ENCODE measurements at regions not wholly inside any gene's neighbourhood (a gene's known extent, or its start where the extent isn't known, plus 50 kb on each side); places are given as distances from the start of the nearest gene placed in this dataset.

- Histone ChIP-seq H3K36me3 (ENCODE audit: control insufficient read depth, insufficient read depth, low read length) (no peaks in the 10 kb centered on the region), H3K27ac (ENCODE audit: low read length) (no peak overlapping the region), H3K9me3 (ENCODE audit: control insufficient read depth, insufficient read depth, low read length) (no peaks in the 10 kb centered on the region), H3K27me3 (ENCODE audit: control insufficient read depth, insufficient read depth, low read length) (no peaks in the 10 kb centered on the region), H3K4me1 (ENCODE audit: control insufficient read depth, insufficient read depth, low read length) (no peaks in the 10 kb centered on the region), H3K4me3 (ENCODE audit: low read length) (no peak overlapping the region)
- no peak for DNase-seq (ENCODE audit: low read depth, low spot score)
- no CpG with 5 or more reads among the region's 6 CpGs for WGBS (ENCODE audit: insufficient coverage, insufficient read length)
These were observed 72.0 kb upstream of the BACE2 start for GRCh38 chr21:41095983-41096382.

- no CpG with 5 or more reads among the region's 1 CpG for WGBS (ENCODE audit: insufficient coverage, insufficient read length)
- DNase-seq (ENCODE audit: low read depth, low spot score), result no peak
These were observed 69.9 kb upstream of the BACE2 start for GRCh38 chr21:41098076-41098475.

GRCh38 chr21:41098481-41099042 lies 69.4 kb upstream of the BACE2 start:
- Histone ChIP-seq H3K36me3 (ENCODE audit: control insufficient read depth, insufficient read depth, low read length) (no peaks in the 10 kb centered on the region), H3K27ac (ENCODE audit: low read length) (no peak overlapping the region), H3K27me3 (ENCODE audit: control insufficient read depth, insufficient read depth, low read length) (no peaks in the 10 kb centered on the region), H3K4me3 (ENCODE audit: low read length) (no peak overlapping the region), H3K4me1 (ENCODE audit: control insufficient read depth, insufficient read depth, low read length) (no peaks in the 10 kb centered on the region), H3K9me3 (ENCODE audit: control insufficient read depth, insufficient read depth, low read length) (no peaks in the 10 kb centered on the region)
- WGBS (ENCODE audit: insufficient coverage, insufficient read length), result no CpG with 5 or more reads among the region's 2 CpGs
- DNase-seq (ENCODE audit: low read depth, low spot score), result no peak

More at GRCh38 chr21:41098076-41098475, 69.9 kb upstream of the BACE2 start:
- no peaks in the 10 kb centered on the region for H3K4me1 ChIP-seq (ENCODE audit: control insufficient read depth, insufficient read depth, low read length)
- H3K27ac ChIP-seq (ENCODE audit: low read length), result no peak overlapping the region
- H3K36me3 ChIP-seq (ENCODE audit: control insufficient read depth, insufficient read depth, low read length), result no peaks in the 10 kb centered on the region
- no peak overlapping the region for H3K4me3 ChIP-seq (ENCODE audit: low read length)
- H3K9me3 ChIP-seq (ENCODE audit: control insufficient read depth, insufficient read depth, low read length), result no peaks in the 10 kb centered on the region
- H3K27me3 ChIP-seq (ENCODE audit: control insufficient read depth, insufficient read depth, low read length), result no peaks in the 10 kb centered on the region

GRCh38 chr21:41100826-41101550 lies 67.0 kb upstream of the BACE2 start:
- no peaks in the 10 kb centered on the region for H3K9me3 ChIP-seq (ENCODE audit: control insufficient read depth, insufficient read depth, low read length)
- no peak for DNase-seq (ENCODE audit: low read depth, low spot score)
- no CpG with 5 or more reads among the region's 4 CpGs for WGBS (ENCODE audit: insufficient coverage, insufficient read length)
- no peak overlapping the region for H3K4me3 ChIP-seq (ENCODE audit: low read length)
- H3K4me1 ChIP-seq (ENCODE audit: control insufficient read depth, insufficient read depth, low read length), result no peaks in the 10 kb centered on the region
- H3K36me3 ChIP-seq (ENCODE audit: control insufficient read depth, insufficient read depth, low read length), result no peaks in the 10 kb centered on the region
- no peaks in the 10 kb centered on the region for H3K27me3 ChIP-seq (ENCODE audit: control insufficient read depth, insufficient read depth, low read length)
- no peak overlapping the region for H3K27ac ChIP-seq (ENCODE audit: low read length)

- Histone ChIP-seq H3K36me3 (ENCODE audit: control insufficient read depth, insufficient read depth, low read length) (no peaks in the 10 kb centered on the region), H3K27ac (ENCODE audit: low read length) (no peak overlapping the region), H3K4me1 (ENCODE audit: control insufficient read depth, insufficient read depth, low read length) (no peaks in the 10 kb centered on the region), H3K27me3 (ENCODE audit: control insufficient read depth, insufficient read depth, low read length) (no peaks in the 10 kb centered on the region), H3K9me3 (ENCODE audit: control insufficient read depth, insufficient read depth, low read length) (no peaks in the 10 kb centered on the region), H3K4me3 (ENCODE audit: low read length) (no peak overlapping the region)
- no CpG with 5 or more reads among the region's 6 CpGs for WGBS (ENCODE audit: insufficient coverage, insufficient read length)
- DNase-seq (ENCODE audit: low read depth, low spot score), result no peak
These were observed 65.7 kb upstream of the BACE2 start for GRCh38 chr21:41102281-41102680.

GRCh38 chr21:41107602-41108001 lies 60.4 kb upstream of the BACE2 start:
- Histone ChIP-seq H3K36me3 (ENCODE audit: control insufficient read depth, insufficient read depth, low read length) (no peaks in the 10 kb centered on the region), H3K27me3 (ENCODE audit: control insufficient read depth, insufficient read depth, low read length) (no peaks in the 10 kb centered on the region), H3K9me3 (ENCODE audit: control insufficient read depth, insufficient read depth, low read length) (no peaks in the 10 kb centered on the region), H3K27ac (ENCODE audit: low read length) (no peak overlapping the region), H3K4me1 (ENCODE audit: control insufficient read depth, insufficient read depth, low read length) (no peaks in the 10 kb centered on the region; the same call in 1 of the 2 replicates), H3K4me3 (ENCODE audit: low read length) (no peak overlapping the region)
- no CpG with 5 or more reads among the region's 11 CpGs for whole genome bisulfite sequencing (ENCODE audit: insufficient coverage, insufficient read length)
- no peak for DNase-seq (ENCODE audit: low read depth, low spot score)

GRCh38 chr21:41108668-41109585 lies 59.0 kb upstream of the BACE2 start:
- no CpG with 5 or more reads among the region's 17 CpGs for WGBS (ENCODE audit: insufficient coverage, insufficient read length)
- Histone ChIP-seq H3K4me1 (ENCODE audit: control insufficient read depth, insufficient read depth, low read length) (peaks cover 2% of the 10 kb centered on the region; the same call in 1 of the 2 replicates), H3K27me3 (ENCODE audit: control insufficient read depth, insufficient read depth, low read length) (no peaks in the 10 kb centered on the region), H3K36me3 (ENCODE audit: control insufficient read depth, insufficient read depth, low read length) (no peaks in the 10 kb centered on the region), H3K9me3 (ENCODE audit: control insufficient read depth, insufficient read depth, low read length) (no peaks in the 10 kb centered on the region), H3K27ac (ENCODE audit: low read length) (no peak overlapping the region), H3K4me3 (ENCODE audit: low read length) (no peak overlapping the region)
- no peak for DNase-seq (ENCODE audit: low read depth, low spot score)

- Histone ChIP-seq H3K27ac (ENCODE audit: low read length) (no peak overlapping the region), H3K4me1 (ENCODE audit: control insufficient read depth, insufficient read depth, low read length) (peaks cover 2% of the 10 kb centered on the region; the same call in 1 of the 2 replicates), H3K27me3 (ENCODE audit: control insufficient read depth, insufficient read depth, low read length) (no peaks in the 10 kb centered on the region), H3K4me3 (ENCODE audit: low read length) (no peak overlapping the region), H3K36me3 (ENCODE audit: control insufficient read depth, insufficient read depth, low read length) (no peaks in the 10 kb centered on the region), H3K9me3 (ENCODE audit: control insufficient read depth, insufficient read depth, low read length) (no peaks in the 10 kb centered on the region)
- WGBS (ENCODE audit: insufficient coverage, insufficient read length), result no CpG with 5 or more reads among the region's 8 CpGs
- no peak for DNase-seq (ENCODE audit: low read depth, low spot score)
These were observed 57.8 kb upstream of the BACE2 start for GRCh38 chr21:41110161-41110560.

- WGBS (ENCODE audit: insufficient coverage, insufficient read length), result no CpG with 5 or more reads among the region's 5 CpGs
- no peaks in the 10 kb centered on the region for H3K36me3 ChIP-seq (ENCODE audit: control insufficient read depth, insufficient read depth, low read length)
- H3K4me1 ChIP-seq (ENCODE audit: control insufficient read depth, insufficient read depth, low read length), result peaks cover 2% of the 10 kb centered on the region; the same call in 1 of the 2 replicates
- no peaks in the 10 kb centered on the region for H3K27me3 ChIP-seq (ENCODE audit: control insufficient read depth, insufficient read depth, low read length)
- no peak for DNase-seq (ENCODE audit: low read depth, low spot score)
- no peak overlapping the region for H3K27ac ChIP-seq (ENCODE audit: low read length)
- H3K4me3 ChIP-seq (ENCODE audit: low read length), result no peak overlapping the region
- no peaks in the 10 kb centered on the region for H3K9me3 ChIP-seq (ENCODE audit: control insufficient read depth, insufficient read depth, low read length)
These were observed 57.3 kb upstream of the BACE2 start for GRCh38 chr21:41110664-41111063.

GRCh38 chr21:41111681-41112080 lies 56.3 kb upstream of the BACE2 start:
- Histone ChIP-seq H3K9me3 (ENCODE audit: control insufficient read depth, insufficient read depth, low read length) (no peaks in the 10 kb centered on the region), H3K27ac (ENCODE audit: low read length) (no peak overlapping the region), H3K27me3 (ENCODE audit: control insufficient read depth, insufficient read depth, low read length) (no peaks in the 10 kb centered on the region), H3K36me3 (ENCODE audit: control insufficient read depth, insufficient read depth, low read length) (no peaks in the 10 kb centered on the region), H3K4me1 (ENCODE audit: control insufficient read depth, insufficient read depth, low read length) (peaks cover 2% of the 10 kb centered on the region; the same call in 1 of the 2 replicates), H3K4me3 (ENCODE audit: low read length) (no peak overlapping the region)
- DNase-seq (ENCODE audit: low read depth, low spot score), result no peak
- no CpG with 5 or more reads among the region's 11 CpGs for WGBS (ENCODE audit: insufficient coverage, insufficient read length)
